Hematopoietic multipotent progenitor cell (in vitro differentiated cells): ENCODE measurements at regions not wholly inside any gene's neighbourhood (a gene's known extent, or its start where the extent isn't known, plus 50 kb on each side); places are given as distances from the start of the nearest gene placed in this dataset.
"Not testable (repeated sequence)": the region's sequence is repeated elsewhere in the genome, so short reads cannot be mapped to it uniquely, and the experiment has no call there.

Experiments used
- DNase-seq, 3 donors: peaks; one replicate each; pipeline ENCODE4 v3.0.0-alpha.2; 2011 to 2015; ENCODE audit warnings: low read depth in 2 of 3, low spot score in 2 of 3

DNA sequence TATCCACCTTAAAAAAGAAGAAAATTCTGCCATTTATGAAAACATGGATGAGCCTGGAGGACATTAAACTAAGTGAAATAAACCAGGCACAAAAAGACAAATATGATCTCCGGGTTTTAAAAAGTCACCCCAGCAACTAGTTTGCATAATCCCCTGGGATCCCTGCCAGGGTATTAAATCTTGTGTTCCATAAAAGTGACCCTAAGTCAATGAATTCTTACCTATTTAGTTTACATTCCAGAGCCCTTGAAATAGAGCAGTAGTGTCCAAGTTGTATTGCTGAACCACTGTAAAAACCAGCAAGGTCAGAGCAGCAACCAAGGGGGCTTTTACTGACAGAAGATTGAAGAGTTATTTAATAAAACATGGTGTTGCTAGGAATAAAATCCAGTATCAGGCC, 716.8 kb upstream of the BCHE start:
- DNase-seq, result no peak

GRCh38 chr3:166533740-166534139, 696.5 kb upstream of the BCHE start:
- no peak for DNase-seq

GRCh38 chr3:166531730-166532129, 694.5 kb upstream of the BCHE start:
- DNase-seq, result no peak

GRCh38 chr3:166527325-166527724, 690.1 kb upstream of the BCHE start:
- DNase-seq, result no peak

DNA sequence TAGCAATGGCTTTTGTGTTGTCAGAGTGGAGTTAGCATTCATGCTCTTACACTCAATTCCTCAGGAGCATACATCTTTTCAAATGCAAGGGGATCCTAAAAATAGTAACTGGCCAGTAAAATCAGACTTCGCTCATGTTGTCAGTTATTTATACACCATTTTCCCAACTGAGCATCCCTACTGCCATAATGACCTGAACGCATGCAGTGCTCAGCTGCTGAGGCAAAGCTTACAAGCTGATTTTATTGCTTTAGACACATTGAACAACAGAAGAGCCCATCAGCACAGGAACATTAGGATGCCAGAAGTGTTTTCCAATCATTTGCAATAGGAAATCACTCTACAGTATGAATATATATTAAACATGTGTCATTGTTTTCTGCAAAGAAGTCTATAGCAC, 689.7 kb upstream of the BCHE start:
- no peak for DNase-seq

DNA sequence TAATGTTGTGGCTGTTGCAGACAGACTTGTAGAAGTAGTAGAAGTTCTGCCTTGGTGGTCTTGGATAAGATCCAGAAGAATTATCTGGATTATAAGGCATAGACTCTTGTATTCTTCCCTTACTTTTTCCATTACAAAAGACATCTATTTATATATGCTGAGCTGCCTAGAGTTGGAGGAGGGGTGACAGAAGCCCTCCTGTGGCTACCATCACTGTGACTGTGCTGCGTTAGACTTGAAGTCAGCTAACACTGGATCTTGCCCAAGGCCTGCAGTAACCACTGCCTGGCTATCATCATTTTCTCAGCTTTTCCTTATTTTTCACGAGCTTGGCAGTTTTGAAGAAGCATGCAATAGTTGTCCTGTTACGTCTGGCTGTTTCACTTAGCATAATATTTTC, 684.8 kb upstream of the BCHE start:
- no peak for DNase-seq

GRCh38 chr3:166519443-166519842, 682.2 kb upstream of the BCHE start:
- no peak for DNase-seq

DNA sequence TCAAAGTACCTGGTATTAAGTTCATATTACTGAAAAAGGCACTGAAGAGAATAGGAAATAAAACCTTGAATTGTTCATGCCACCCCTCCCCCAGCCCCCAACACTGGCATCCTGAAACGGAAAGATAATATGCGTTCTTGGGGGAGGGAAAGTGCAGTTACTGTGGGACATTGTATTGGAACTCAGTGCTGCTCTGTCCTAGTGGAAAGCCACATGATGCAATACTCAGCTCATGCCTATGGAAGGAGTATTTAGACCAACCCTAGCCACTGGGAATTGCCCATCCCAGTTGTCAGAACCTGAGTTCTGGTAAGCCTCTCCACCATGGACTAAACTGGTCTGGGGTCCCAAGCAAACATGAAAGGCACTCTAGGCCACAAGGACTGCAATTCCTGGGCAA, 680.8 kb upstream of the BCHE start:
- no peak for DNase-seq

DNA sequence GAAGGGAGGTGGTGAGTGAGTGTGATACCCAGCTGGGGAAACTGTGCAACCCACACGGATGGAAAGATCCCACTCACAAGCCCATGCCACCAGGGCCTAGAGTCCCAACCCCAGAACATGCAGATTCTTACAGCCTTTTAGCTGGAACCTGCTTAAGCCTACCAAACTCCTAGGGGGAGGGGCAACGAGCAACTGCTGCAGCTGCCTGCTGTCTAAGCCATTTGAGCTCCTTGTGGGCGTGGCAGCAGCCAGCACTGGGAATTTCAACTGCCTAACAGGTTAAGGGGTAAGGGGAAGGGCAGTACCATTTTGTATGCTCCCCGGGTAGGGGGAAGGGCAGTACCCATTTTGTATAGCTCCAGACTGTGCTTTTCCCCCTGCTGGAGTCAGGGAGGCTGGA, 673.2 kb upstream of the BCHE start:
- no peak for DNase-seq

DNA sequence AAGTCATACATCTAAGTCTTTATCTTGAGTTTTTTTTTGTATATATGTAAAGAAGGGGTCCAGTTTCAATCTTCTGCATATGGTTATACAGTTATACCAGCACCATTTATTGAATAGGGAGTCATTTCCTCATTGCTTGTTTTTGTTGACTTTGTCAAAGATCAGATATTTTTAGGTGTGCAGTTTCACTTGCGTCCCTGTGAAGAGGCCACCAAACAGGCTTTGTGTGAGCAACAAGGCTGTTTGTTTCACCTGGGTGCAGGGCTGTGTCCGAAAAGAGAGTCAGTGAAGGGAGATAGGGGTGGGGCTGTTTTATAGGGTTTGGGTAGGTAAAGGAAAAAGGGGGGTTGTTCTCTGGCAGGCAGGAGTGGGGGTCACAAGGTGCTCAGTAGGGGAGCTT, 663.2 kb upstream of the BCHE start:
- DNase-seq, result not testable (repeated sequence)

DNA sequence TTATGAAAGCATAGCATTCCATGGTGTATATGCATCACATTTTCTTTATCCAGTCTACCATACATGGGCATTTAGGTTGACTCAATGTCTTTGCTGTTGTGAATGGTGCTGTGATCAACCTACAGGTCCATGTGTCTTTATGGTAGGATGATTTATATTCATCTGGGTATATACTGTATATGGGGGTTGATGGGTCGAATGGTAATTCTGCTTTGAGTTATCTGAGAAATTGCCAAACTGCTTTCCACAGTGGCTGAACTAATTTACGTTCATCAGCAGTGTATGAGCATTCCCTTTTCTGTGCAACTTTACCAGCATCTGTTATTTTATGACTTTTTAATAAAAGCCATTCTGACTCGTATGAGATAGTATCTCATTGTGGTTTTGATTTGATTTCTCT, 662.4 kb upstream of the BCHE start:
- no peak for DNase-seq

DNA sequence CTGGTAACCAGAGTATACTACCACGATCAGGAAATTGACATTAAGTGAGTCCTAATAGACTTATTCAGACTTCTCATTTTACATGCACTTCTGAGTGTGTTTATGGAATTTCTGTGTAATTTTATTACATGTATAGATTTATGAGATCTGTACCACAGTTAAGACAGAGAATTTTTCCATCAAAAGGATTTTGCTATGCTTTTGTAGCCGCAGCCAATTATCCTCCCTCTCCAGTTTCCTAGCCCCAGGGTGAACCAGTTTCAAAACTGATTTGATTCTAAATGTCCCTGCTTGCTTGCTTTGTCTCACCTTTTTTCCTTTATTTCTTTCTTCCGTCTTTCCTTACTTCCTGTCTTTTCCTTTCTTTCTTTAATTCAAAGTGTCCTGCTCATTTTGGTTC, 661.2 kb upstream of the BCHE start:
- no peak for DNase-seq

DNA sequence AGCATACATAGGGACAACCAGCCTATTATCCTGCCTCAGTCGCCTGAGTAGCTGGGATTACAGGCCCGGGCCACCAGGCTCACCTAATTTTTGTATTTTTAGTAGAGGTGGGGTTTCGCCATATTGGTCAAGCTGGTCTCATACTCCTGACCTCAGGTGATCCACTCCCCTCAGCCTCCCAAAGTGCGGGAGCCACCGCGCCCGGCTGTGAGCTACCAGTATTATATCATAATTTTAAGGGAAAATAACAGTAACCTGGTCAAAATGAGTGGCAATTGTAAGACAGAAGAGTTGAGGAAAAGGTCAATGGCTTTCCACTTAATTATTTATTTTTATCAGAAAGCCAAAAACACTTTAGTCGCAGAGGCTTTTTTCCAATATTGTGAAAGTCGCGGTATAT, 652.6 kb upstream of the BCHE start:
- no peak for DNase-seq

GRCh38 chr3:166488977-166489672, 651.9 kb upstream of the BCHE start:
- DNase-seq, result no peak

GRCh38 chr3:166484470-166484869, 647.2 kb upstream of the BCHE start:
- no peak for DNase-seq

DNA sequence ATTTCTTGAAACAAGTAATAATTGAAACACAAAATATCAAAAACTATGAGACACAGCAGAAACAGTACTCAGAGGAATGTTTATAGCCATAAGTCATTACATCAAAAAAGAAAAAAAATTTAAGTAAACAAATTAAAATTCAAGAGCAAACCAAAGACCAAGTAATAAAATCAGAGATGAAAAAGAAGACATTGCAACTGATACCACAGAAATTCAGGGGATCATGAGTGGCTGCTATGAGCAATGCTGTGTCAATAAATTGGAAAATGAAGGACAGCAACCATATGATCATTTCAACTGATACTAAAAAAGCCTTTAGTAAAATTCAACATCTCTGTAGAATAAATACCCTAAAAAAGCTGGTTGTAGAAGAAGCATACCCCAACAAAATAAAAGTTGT, 644.1 kb upstream of the BCHE start:
- no peak for DNase-seq

DNA sequence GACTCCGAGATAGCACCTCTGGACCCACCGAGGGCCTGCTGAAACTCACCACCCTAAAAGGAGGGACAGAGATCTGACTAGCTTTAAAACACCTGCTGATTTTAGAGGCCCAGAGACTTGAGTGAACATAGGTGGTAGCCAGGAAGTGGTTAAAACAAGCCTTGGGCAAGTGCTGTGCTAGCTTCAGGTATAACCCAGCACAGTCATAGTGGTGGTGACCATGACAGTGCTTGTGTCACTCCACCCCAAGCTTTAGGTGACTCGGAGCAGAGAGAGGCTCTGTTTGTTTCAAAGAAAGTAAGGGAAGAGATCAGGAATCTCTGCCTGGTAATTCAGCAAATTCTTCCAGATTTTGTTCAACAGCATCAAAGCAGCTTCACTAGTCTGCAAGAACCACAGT, 641.1 kb upstream of the BCHE start:
- no peak for DNase-seq

GRCh38 chr3:166473501-166473900, 636.3 kb upstream of the BCHE start:
- no peak for DNase-seq

DNA sequence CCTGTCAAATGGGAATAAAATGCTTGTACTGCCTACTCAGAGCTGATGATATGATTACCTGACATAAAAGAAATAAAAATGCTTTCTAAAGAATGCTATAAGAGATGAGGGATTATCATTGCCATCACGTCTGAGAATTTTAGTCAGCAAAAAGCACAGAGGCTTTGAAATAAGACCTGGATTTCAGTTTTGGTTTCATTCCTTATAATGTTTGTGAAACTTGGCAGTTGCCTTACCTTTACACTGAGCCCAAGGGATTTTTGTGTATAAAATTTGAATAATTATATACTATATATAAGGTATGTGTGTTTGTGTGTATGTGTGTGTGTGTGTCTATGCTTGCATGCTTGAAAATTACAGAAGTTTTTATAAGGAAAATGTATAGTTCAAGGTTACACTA, 634.8 kb upstream of the BCHE start:
- DNase-seq, result no peak

GRCh38 chr3:166471074-166471767, 634.0 kb upstream of the BCHE start:
- no peak for DNase-seq

- no peak for DNase-seq
Measured at GRCh38 chr3:166462891-166463470, 625.8 kb upstream of the BCHE start.

DNA sequence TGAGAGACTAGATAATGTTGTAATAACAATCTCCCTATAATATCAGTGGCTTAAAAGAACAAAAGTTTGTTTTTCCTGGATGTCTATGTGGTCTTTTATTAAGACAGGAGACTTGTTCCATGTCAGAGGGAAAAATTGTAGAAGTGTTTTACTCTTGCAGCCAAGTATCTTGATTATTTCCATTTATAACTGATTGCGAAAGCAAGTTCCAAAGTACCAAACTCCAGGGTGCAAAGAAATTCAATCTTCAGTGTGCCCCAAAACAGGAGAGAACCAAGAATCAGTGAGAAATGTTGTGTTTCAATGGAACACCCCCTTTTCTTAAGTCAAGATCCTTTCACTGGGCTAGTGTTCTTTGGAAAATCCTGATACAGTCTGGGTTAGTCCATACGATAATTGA, 624.4 kb upstream of the BCHE start:
- no peak for DNase-seq
